Kidney (tissue), 13 donors: ENCODE measurements at regions not wholly inside any gene's neighbourhood (a gene's known extent, or its start where the extent isn't known, plus 50 kb on each side); places are given as distances from the start of the nearest gene placed in this dataset.

Experiments
- DNase-seq, 5 donors: peaks; one replicate each; pipeline ENCODE4 v3.0.0-alpha.2; 2013 to 2020
- FAIRE-seq: peaks from 2 replicates; lab custom pipeline; 2012; peaks lifted over from hg19 to GRCh38; lab: Jason Lieb, UNC
- H3K27ac ChIP-seq, 2 donors: one replicate each; pipeline ENCODE4 v1.7.0; 2013; ENCODE audit warnings: low read depth in 2 of 2, low read length in 2 of 2, inconsistent platforms in 1 of 2
- H3K27me3 ChIP-seq: one replicate; pipeline ENCODE4 v1.7.1; 2013; ENCODE audit warnings: low read length, inconsistent platforms; ENCODE audit not compliant: control insufficient read depth, insufficient read depth
- H3K36me3 ChIP-seq, 3 donors: one replicate each; pipeline versions ENCODE4 v1.7.0 to v1.7.1; 2013; ENCODE audit warnings: low read length in 3 of 3, control low read depth in 1 of 3, inconsistent platforms in 1 of 3; ENCODE audit not compliant: insufficient read depth in 3 of 3, control insufficient read depth in 2 of 3
- H3K4me1 ChIP-seq, 3 donors: one replicate each; pipeline versions ENCODE4 v1.7.0 to v1.7.1; 2013; ENCODE audit warnings: low read length in 3 of 3, inconsistent platforms in 1 of 3, low read depth in 1 of 3; ENCODE audit not compliant: control insufficient read depth in 2 of 3, insufficient read depth in 2 of 3
- H3K4me3 ChIP-seq, 3 donors: one replicate each; pipeline versions ENCODE4 v1.7.0 to v1.8.1; 2013; ENCODE audit warnings: low read length in 3 of 3, control low read depth in 1 of 3, inconsistent platforms in 1 of 3
- H3K9ac ChIP-seq, 3 donors: one replicate each; pipeline versions ENCODE4 v1.7.0 to v1.7.1; 2013; ENCODE audit warnings: low read length in 3 of 3, control low read depth in 1 of 3, inconsistent platforms in 1 of 3
- H3K9me3 ChIP-seq, 3 donors: one replicate each; pipeline versions ENCODE4 v1.7.0 to v1.7.1; 2013; ENCODE audit warnings: low read length in 3 of 3, control low read depth in 1 of 3, inconsistent platforms in 1 of 3; ENCODE audit not compliant: control insufficient read depth in 2 of 3, insufficient read depth in 1 of 3
- intact Hi-C: fragments of 100-400 bp; cut with DNase I; formaldehyde crosslinking; loops from one replicate; pipeline ENCODE4 v1.11.1; 2022
- TF ChIP-seq, protein P1 (sequence below): IDR thresholded peaks from 3 replicates; pipeline ENCODE4 v1.5.1; 2012; ENCODE audit warnings: mild to moderate bottlenecking, moderate library complexity, borderline replicate concordance; ENCODE audit not compliant: insufficient read depth; ENCODE audit errors: extremely low read depth
- donor health status: control.
- donor health status: control.
- donor health status: control.
- donor health status: control.
- donor health status: control.
- donor health status: DM: yes; HTN: yes; CAD: no.
- donor health status: Normal renal cell carcinoma (clear cell type).

DNA sequence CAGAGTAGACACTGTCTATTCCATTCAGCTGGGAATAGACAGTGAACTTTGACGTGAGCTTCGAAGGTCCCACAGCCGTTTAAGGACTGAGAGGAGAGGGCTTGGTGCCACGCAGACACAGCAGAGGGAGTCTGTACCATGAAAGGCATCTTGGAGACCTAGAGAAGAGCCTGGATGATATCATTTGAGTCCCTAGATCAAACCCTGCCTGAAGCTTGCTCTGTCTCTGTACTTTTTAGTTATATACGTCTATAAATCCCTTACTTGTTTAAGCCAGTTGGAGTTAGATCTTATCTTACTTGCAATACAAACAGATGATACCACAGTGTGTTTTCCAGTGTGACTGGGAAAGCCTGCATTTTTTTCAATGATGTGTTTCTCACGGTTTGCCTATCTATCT, 128.9 kb upstream of the RTL1 start:
- intact Hi-C loops = no loop called here
- no peak overlapping the region for H3K4me3 ChIP-seq
- H3K9me3 ChIP-seq = no peaks in the 10 kb centered on the region
- no peaks in the 10 kb centered on the region for H3K36me3 ChIP-seq
- no peak overlapping the region for H3K27ac ChIP-seq
- no peak for FAIRE-seq
- TF ChIP-seq, protein P1, sequence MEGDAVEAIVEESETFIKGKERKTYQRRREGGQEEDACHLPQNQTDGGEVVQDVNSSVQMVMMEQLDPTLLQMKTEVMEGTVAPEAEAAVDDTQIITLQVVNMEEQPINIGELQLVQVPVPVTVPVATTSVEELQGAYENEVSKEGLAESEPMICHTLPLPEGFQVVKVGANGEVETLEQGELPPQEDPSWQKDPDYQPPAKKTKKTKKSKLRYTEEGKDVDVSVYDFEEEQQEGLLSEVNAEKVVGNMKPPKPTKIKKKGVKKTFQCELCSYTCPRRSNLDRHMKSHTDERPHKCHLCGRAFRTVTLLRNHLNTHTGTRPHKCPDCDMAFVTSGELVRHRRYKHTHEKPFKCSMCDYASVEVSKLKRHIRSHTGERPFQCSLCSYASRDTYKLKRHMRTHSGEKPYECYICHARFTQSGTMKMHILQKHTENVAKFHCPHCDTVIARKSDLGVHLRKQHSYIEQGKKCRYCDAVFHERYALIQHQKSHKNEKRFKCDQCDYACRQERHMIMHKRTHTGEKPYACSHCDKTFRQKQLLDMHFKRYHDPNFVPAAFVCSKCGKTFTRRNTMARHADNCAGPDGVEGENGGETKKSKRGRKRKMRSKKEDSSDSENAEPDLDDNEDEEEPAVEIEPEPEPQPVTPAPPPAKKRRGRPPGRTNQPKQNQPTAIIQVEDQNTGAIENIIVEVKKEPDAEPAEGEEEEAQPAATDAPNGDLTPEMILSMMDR = no peak
- no peaks in the 10 kb centered on the region for H3K4me1 ChIP-seq
- DNase-seq = peak in 1 of 5 donors; percentile 19
- H3K27me3 ChIP-seq = no peaks in the 10 kb centered on the region
- no peak overlapping the region for H3K9ac ChIP-seq

DNA sequence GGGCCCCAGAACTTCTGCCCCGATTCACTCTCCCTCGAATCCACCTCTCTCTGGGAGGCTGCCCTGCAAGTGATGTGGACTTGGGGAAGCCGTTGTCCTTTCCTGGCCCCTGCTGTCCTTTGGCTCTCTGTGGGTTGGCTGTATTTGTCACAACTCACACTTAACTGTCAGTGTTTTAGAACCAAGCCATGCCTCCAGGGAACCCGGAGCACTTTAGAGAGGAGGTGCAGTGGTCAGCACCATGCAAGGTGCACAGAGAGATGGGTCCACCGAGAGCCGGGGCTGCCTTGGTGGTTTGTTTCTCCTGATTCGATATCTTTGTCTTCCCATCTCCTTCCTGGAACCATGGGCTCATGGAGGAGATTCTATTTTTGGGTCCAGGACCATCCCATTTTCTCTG, 129.5 kb upstream of the RTL1 start:
- Histone ChIP-seq H3K27ac (no peak overlapping the region), H3K36me3 (no peaks in the 10 kb centered on the region), H3K4me3 (no peak overlapping the region), H3K4me1 (no peaks in the 10 kb centered on the region), H3K9me3 (no peaks in the 10 kb centered on the region), H3K9ac (no peak overlapping the region), H3K27me3 (no peaks in the 10 kb centered on the region)
- FAIRE-seq (no peak), DNase-seq (peak in 1 of 5 donors; percentile 20)
- intact Hi-C loops = no loop called here
- TF ChIP-seq, protein P1 = no peak

DNA sequence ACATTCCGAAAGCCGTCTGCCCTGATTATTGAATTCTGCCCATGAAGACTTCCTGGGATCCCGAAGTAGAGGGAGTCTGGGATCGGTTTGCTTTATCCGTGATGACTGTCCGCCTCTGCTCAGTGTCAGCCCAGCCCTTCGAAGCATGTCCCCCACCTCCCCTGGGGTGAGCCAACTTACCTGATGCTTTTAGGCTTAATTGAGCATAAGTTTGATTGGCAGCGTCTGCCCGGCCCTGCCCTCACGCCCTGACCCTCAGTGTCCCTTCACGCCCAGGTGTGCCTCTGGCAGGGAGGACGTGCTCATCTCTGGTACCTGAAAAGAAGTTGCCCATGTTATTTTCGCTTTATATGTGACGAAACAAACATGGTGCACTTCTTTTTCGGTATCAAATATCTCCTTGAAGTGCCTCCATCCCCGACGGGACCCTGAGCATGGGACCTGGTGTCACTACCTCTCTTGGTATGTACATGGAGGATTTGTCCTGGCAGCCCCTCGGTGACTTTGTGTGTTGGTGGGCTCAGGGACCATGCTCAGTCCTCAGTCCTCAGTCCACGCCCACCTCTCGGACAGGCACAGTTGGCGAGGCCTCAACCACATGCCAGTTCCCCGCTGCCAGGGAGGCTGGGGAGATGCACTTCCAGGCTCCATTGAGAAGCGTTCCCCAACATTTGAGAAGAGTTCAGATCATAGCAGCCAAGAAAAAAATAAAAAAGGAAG, 130.1 kb upstream of the RTL1 start:
- Histone ChIP-seq H3K27ac (no peak overlapping the region), H3K9me3 (no peaks in the 10 kb centered on the region), H3K9ac (no peak overlapping the region), H3K4me3 (no peak overlapping the region), H3K36me3 (no peaks in the 10 kb centered on the region), H3K4me1 (no peaks in the 10 kb centered on the region), H3K27me3 (no peaks in the 10 kb centered on the region)
- TF ChIP-seq, protein P1 = no peak
- peak in 2 of 5 donors; percentile 16 to 61 for DNase-seq
- no peak for FAIRE-seq
- intact Hi-C loops = no loop called here
